Daoy (cell line): ENCODE measurements at regions not wholly inside any gene's neighbourhood (a gene's known extent, or its start where the extent isn't known, plus 50 kb on each side); places are given as distances from the start of the nearest gene placed in this dataset.
"Not testable (repeated sequence)": the region's sequence is repeated elsewhere in the genome, so short reads cannot be mapped to it uniquely, and the experiment has no call there.

Source experiments
- DNase-seq: peaks from one replicate; pipeline ENCODE4 v3.0.0-alpha.2; 2015; ENCODE audit warnings: low read depth

DNA sequence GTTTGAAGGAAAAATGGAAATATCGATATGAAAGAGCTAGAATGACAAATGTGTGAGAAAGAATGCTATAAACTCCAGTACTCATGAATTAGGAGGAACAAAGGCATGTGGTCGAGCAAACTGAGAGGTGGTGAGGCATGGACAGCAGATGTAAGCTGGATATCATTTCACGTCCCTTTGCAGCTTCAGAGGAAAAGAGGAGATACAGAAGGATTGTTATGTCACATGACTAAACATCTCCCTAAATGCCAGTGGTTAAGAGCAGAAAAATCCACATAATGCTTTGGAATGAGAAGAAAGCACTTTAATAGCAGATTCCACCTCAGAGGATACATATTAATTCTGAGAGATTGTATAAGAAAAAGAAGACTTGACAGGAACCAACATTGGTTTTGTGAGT, 248.7 kb downstream of the ZIC4 start:
- DNase-seq, result no peak

DNA sequence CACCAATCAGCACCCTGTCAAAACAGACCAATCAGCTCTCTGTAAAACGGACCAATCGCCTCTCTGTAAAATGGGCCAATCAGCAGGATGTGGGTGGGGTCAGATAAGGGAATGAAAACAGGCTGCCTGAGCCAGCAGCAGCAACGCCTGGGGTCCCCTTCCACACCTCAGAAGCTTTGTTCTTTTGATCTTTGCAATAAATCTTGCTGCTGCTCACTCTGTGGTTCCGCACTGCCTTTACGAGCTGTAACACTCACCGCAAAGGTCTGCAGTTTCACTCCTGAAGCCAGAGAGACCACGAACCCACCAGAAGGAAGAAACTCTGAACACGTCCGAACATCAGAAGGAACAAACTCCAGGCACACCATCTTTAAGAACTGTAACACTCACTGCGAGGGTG, 251.4 kb downstream of the ZIC4 start:
- DNase-seq, result not testable (repeated sequence)

DNA sequence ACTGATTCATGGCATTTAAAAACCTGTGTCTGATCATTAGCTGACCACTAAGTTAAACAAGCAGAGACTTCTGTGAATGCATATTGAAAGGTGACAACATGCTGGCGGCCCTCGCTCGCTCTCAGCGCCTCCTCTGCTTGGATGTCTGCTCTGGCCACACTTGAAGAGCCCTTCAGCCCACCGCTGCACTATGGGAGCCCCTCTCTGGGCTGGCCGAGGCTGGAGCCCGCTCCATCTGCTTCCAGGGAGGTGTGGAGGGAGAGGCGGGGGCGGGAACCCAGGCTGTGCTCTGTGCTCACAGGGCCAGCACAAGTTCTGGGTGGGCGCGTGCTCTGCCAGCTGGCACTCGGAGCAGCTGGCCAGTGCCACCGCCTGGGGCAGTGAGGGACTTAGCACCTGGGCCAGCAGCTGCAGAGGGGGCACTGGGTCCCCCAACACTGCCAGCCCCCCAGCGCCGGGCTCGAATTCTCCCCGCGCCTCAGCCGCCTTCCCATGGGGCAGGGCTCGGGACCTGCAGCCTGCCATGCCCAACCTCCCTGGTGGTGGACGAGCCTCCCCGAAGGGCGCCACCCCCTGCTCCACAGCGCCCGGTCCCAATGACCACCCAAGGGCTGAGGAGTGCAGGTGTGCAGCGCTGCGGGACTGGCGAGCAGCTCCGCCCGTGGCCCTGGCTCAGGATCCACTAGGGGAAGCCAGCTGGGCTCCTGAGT, 252.4 kb downstream of the ZIC4 start:
- DNase-seq, result no peak

DNA sequence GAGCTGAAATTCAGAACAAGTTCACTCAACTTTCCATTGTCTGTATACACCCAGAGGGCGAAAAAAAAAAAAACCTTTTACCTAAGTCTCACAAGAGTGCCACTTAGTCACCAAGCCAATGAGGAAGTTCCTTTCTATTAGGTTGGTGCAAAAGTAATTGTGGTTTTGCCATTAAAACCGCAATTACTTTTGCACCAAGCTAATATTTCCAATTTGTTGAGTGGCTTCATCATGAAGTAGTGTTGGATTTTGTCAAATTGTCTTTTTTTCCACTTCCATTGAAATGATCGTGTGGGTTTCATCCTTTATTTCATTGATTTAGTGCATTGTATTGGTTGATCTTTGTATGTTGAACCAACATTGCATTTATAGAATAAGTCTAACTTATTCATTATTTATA, 253.9 kb downstream of the ZIC4 start:
- DNase-seq, result no peak

- no peak for DNase-seq
Measured at GRCh38 chr3:147141516-147142288, 264.6 kb downstream of the ZIC4 start.

- DNase-seq, result no peak
Measured at GRCh38 chr3:147139341-147139740, 267.0 kb downstream of the ZIC4 start.

GRCh38 chr3:147132168-147132567, 274.2 kb downstream of the ZIC4 start:
- no peak for DNase-seq

- no peak for DNase-seq
Measured at GRCh38 chr3:147130461-147130860, 275.9 kb downstream of the ZIC4 start.

GRCh38 chr3:147129665-147130064, 276.7 kb downstream of the ZIC4 start:
- DNase-seq, result no peak

- DNase-seq, result no peak
Measured at GRCh38 chr3:147122350-147122749, 284.0 kb downstream of the ZIC4 start.

- DNase-seq, result no peak
Measured at GRCh38 chr3:147119989-147120388, 286.4 kb downstream of the ZIC4 start.

- no peak for DNase-seq
Measured at GRCh38 chr3:147119346-147119745, 287.0 kb downstream of the ZIC4 start.

DNA sequence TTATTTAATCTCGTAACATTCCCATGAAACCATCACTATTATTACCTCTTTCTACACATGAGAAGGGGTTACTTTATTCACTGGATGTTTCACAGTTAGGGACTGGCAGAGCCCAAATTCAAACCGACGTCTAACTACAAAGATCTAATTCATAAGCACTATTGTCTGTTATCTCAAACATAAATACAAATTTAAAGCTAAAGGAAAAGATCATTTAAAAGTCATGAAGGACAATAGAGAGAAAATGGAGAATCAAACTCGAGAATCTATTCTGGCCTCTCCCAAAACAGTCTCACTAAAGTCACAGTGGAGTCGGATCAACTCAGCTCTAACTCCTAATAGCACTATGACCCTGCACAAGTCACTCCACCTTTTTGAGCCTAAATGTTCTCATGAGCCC, 287.7 kb downstream of the ZIC4 start:
- no peak for DNase-seq

DNA sequence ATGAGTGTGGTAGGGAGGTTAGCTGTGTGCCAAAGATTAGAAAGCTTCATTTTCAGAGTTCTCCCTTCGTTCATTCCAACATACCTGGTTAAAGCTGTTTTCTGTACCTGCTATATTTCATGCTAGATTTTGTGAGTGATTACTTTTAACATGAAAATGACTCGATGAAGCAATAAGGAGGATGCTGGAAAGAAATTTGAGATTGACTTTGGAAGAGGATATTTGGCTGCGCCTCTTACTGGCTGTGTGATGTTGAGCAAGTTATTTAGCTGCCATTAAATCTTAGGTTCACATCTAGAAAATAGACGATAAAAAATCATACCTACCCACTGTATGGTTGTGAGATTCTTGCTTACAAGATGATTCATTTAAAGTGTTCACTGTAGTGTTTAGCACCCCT, 288.7 kb downstream of the ZIC4 start:
- DNase-seq, result no peak

GRCh38 chr3:147113293-147114044, 292.9 kb downstream of the ZIC4 start:
- peak; percentile 65 for DNase-seq

DNA sequence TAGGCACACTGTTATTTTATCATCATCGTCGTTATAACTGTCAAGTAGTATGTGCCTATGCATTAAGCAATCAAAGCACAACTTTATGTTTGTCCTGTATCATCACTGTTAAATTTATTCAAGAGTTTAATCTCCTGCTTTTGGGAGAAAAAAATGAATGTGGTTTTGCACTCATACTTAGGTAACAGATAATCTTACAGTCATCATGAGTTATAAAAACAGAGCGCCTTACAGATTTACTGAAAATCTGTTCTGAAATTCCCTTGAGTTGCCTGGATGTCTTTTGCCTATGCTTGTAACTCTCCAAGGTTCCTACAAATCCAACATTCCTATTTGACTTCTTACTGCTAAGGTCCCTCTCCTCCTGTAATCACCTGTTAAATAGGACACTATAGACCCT, 307.3 kb downstream of the ZIC4 start:
- no peak for DNase-seq

DNA sequence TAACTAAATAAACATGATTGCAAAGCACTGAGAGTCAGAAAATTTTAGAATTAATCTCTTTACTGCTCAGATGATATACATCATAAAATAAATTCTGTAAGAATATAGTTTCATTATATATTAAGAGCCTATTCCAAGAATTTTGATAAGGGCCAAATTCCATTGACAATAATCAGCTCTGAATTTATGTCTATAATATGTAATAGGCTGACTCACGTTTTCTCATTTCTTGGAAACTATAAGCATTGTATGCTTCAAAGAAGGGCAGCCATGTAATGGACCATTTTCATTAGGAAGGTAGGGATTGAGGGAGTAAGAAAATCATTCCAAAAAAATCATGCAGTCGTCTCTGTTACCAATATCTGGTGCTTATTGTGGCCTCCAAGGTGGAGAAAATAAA, 315.9 kb downstream of the ZIC4 start:
- no peak for DNase-seq

DNA sequence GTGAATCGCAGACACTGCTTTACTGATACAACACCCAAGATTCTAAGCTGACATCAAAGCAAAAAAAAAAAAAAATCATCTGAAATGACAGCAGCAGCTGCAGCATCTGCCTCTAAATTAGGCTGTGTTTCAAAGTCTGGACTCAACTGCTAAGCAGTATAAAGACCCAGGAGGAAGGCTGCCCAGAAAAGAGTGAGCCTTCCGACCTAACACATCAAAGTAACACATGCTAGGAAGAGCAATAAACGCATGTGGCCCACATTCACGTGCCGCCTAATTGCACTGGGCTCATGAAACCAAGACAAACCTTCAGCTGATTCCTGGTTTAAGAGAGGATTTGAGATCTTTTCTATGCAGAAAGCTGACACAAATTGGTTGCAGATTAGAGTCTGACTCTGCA, 317.1 kb downstream of the ZIC4 start:
- no peak for DNase-seq

DNA sequence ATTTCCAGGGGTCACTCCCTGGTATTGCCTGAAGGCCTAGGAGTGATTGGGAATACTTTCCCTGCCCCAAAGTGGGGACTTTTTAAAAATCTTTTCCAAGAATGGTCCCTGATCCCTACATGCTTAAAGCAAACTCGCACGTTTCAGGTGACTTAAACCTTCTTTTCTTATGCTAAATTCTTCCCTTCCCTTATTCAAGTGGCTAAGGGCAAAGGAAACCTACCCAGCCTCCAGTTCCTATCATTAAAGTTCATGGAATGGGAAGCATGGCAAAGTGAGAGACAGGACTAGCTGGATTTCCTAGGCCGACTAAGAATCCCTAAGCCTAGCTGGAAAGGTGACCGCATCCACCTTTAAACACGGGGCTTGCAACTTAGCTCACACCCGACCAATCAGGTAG, 346.8 kb downstream of the ZIC4 start:
- not testable (repeated sequence) for DNase-seq

- DNase-seq, result no peak
Measured at GRCh38 chr3:147049821-147050220, 356.5 kb downstream of the ZIC4 start.

- DNase-seq, result no peak
Measured at GRCh38 chr3:147049305-147049704, 357.0 kb downstream of the ZIC4 start.

DNA sequence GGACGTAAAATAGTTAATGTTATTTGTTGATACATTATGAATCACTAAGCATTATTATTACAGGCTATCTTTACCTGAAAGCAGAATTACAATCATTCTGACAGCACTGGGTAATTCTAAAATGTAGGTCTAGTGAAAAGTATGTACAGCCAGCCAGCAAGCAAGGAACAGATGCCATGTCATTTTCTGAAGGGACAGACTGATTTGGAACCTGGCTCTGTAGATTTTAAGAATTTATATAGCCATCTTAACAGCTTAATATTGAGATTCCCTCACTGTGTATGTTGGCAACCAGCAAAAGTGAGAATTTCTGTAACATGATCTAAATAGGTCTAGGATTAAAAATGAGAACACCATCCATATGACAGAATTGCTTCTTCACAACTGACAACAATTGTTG, 359.4 kb downstream of the ZIC4 start:
- DNase-seq, result no peak

DNA sequence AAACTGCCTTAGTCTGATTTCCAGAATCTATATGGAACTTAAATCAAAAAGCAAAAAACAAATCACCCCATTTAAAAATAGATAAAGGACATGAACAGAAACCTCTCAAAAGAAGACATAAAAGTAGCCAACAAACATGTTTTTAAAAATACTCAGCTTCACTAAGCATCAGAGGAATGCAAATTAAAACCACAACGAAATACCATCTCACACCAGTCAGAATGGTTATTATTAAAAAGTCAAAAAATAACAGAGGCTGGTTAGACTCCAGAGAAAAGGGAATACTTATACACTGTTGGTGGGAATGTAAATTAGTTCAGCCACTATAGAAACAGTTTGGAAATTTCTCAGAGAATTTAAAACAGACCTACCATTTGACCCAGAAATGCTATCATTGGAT, 367.9 kb downstream of the ZIC4 start:
- no peak for DNase-seq
